Neural progenitor cell (in vitro differentiated cells): ENCODE measurements at regions not wholly inside any gene's neighbourhood (a gene's known extent, or its start where the extent isn't known, plus 50 kb on each side); places are given as distances from the start of the nearest gene placed in this dataset.

Experiments
- DNase-seq: peaks from one replicate; pipeline ENCODE4 v3.0.0-alpha.2; 2016; ENCODE audit warnings: low spot score
- H2AFZ ChIP-seq: fragments of 200-600 bp; sonication (generic); replicated peaks from 2 replicates; pipeline ENCODE4 v1.6.1; 2016; ENCODE audit warnings: antibody characterized with exemption
- H3F3A ChIP-seq: fragments of 200-600 bp; sonication (generic); 2 replicates; pipeline ENCODE4 v1.6.1; 2016; ENCODE audit warnings: antibody characterized with exemption, low read depth
- H3K27ac ChIP-seq: fragments of 200-600 bp; sonication (generic); 2 replicates; pipeline ENCODE4 v1.5.1; 2016; ENCODE audit warnings: mild to moderate bottlenecking
- H3K27me3 ChIP-seq: fragments of 200-600 bp; sonication (generic); 2 replicates; pipeline ENCODE4 v1.6.1; 2016; ENCODE audit warnings: mild to moderate bottlenecking, moderate library complexity
- H3K36me3 ChIP-seq: fragments of 200-600 bp; sonication (generic); 2 replicates; pipeline ENCODE4 v1.5.1; 2016
- H3K4me1 ChIP-seq: fragments of 200-600 bp; sonication (generic); 2 replicates; pipeline ENCODE4 v1.6.1; 2016; ENCODE audit warnings: mixed run types
- H3K4me2 ChIP-seq: fragments of 200-600 bp; sonication (generic); 2 replicates; pipeline ENCODE4 v1.6.1; 2016
- H3K4me3 ChIP-seq: fragments of 200-600 bp; sonication (generic); 2 replicates; pipeline ENCODE4 v1.5.1; 2016
- H3K79me2 ChIP-seq: fragments of 200-600 bp; sonication (generic); 2 replicates; pipeline ENCODE4 v1.6.1; 2016; ENCODE audit warnings: low read depth
- H3K9ac ChIP-seq: fragments of 200-600 bp; sonication (generic); 2 replicates; pipeline ENCODE4 v1.6.1; 2016
- H3K9me3 ChIP-seq: fragments of 200-600 bp; sonication (generic); 2 replicates; pipeline ENCODE4 v1.5.1; 2016; ENCODE audit warnings: low read depth
- H4K20me1 ChIP-seq: fragments of 200-600 bp; sonication (generic); 2 replicates; pipeline ENCODE4 v1.6.1; 2016; ENCODE audit warnings: low read depth
- H3K27ac Mint-ChIP-seq: 3 replicates; pipeline ENCODE4 v1.8.0; 2021; ENCODE audit warnings: mixed read lengths
- H3K27me3 Mint-ChIP-seq: 2 replicates; pipeline ENCODE4 v1.8.0; 2022; ENCODE audit warnings: low read depth, mild to moderate bottlenecking, inconsistent platforms, moderate library complexity, mixed read lengths; ENCODE audit not compliant: insufficient read depth
- H3K36me3 Mint-ChIP-seq: 3 replicates; pipeline ENCODE4 v1.8.0; 2021; ENCODE audit warnings: mixed read lengths
- H3K4me1 Mint-ChIP-seq: 3 replicates; pipeline ENCODE4 v1.8.0; 2021; ENCODE audit warnings: mixed read lengths
- H3K4me3 Mint-ChIP-seq: 3 replicates; pipeline ENCODE4 v1.8.0; 2021; ENCODE audit warnings: mild to moderate bottlenecking, moderate library complexity, mixed read lengths
- H3K9me3 Mint-ChIP-seq: 3 replicates; pipeline ENCODE4 v1.8.0; 2020; ENCODE audit warnings: mixed read lengths
- EZH2 ChIP-seq: fragments of 200-600 bp; sonication (generic); IDR thresholded peaks from 2 replicates; pipeline ENCODE4 v1.6.1; 2017; ENCODE audit warnings: antibody characterized with exemption, mild to moderate bottlenecking, moderate library complexity
- EZH2phosphoT487 ChIP-seq: fragments of 200-600 bp; sonication (generic); IDR thresholded peaks from 2 replicates; pipeline ENCODE4 v1.6.1; 2017; ENCODE audit warnings: antibody characterized with exemption
- TF ChIP-seq, protein P1 (sequence below): fragments of 200-600 bp; sonication (generic); IDR thresholded peaks from 2 replicates; pipeline ENCODE4 v1.5.1; 2017; ENCODE audit warnings: antibody characterized with exemption, mild to moderate bottlenecking

DNA sequence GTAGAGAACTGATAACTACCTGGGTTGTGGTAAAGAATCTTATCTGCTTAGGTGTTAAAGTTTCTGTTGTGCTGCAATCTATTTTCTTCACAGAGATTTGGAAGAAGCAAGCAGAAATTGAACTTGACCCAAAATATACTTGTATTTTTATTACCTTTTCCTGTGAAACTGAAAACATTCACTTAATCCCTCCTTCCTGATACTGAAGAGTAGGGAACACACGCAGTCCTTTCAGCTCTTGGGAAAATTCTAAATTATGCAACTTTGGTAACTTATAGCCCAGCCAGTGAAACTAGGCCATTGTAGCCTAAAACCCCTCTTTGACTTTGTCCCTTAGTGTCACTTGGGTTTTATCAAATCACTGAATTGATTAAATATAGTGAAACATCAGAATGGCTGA, 128.4 kb upstream of the MEIS1 start:
- H3K9me3 Mint-ChIP-seq, result peaks cover 10% of the 10 kb centered on the region
- no peaks in the 10 kb centered on the region for H3K36me3 Mint-ChIP-seq
- H3K4me3 ChIP-seq, result no peak overlapping the region
- H3K4me2 ChIP-seq, result no peak overlapping the region
- H3K79me2 ChIP-seq, result no peaks in the 10 kb centered on the region
- no peaks in the 10 kb centered on the region for H3K27me3 ChIP-seq
- H3K27ac Mint-ChIP-seq, result no peak overlapping the region
- no peaks in the 10 kb centered on the region for H4K20me1 ChIP-seq
- no peaks in the 10 kb centered on the region for H3K4me1 ChIP-seq
- DNase-seq, result no peak
- no peaks in the 10 kb centered on the region for H3K36me3 ChIP-seq
- no peak overlapping the region for H2AFZ ChIP-seq
- H3K4me3 Mint-ChIP-seq, result no peak overlapping the region
- H3K9me3 ChIP-seq, result peaks cover 2% of the 10 kb centered on the region
- H3K4me1 Mint-ChIP-seq, result peaks cover 22% of the 10 kb centered on the region
- TF ChIP-seq EZH2 (no peak), EZH2phosphoT487 (no peak)
- TF ChIP-seq, protein P1, sequence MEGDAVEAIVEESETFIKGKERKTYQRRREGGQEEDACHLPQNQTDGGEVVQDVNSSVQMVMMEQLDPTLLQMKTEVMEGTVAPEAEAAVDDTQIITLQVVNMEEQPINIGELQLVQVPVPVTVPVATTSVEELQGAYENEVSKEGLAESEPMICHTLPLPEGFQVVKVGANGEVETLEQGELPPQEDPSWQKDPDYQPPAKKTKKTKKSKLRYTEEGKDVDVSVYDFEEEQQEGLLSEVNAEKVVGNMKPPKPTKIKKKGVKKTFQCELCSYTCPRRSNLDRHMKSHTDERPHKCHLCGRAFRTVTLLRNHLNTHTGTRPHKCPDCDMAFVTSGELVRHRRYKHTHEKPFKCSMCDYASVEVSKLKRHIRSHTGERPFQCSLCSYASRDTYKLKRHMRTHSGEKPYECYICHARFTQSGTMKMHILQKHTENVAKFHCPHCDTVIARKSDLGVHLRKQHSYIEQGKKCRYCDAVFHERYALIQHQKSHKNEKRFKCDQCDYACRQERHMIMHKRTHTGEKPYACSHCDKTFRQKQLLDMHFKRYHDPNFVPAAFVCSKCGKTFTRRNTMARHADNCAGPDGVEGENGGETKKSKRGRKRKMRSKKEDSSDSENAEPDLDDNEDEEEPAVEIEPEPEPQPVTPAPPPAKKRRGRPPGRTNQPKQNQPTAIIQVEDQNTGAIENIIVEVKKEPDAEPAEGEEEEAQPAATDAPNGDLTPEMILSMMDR, result no peak
- H3K27me3 Mint-ChIP-seq, result peaks cover 2% of the 10 kb centered on the region
- no peaks in the 10 kb centered on the region for H3F3A ChIP-seq
- no peak overlapping the region for H3K27ac ChIP-seq
- H3K9ac ChIP-seq, result no peak overlapping the region

DNA sequence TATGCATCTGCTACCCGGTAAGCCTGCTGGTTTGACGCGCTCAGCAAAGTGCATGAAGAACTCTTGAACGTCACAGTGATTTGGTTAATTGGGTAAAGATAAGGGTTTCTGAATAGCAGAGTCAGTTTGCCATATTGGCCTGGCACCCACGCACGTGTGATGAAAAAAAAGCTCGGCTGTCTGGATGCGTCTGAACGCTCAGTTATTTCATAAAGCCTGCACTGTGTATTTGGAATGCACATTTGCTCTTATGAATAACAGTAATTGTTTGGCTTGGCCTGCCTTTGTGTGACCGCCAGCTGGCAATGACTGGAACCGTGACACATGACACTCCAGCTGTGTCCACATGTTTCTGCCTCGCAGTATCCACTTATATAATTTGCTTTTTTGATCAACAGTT, 129.2 kb upstream of the MEIS1 start:
- peaks cover 4% of the 10 kb centered on the region for H3K9me3 Mint-ChIP-seq
- no peaks in the 10 kb centered on the region for H3K9me3 ChIP-seq
- no peak overlapping the region for H3K4me3 Mint-ChIP-seq
- no peaks in the 10 kb centered on the region for H4K20me1 ChIP-seq
- H3K27ac ChIP-seq, result no peak overlapping the region
- peaks cover 22% of the 10 kb centered on the region for H3K4me1 Mint-ChIP-seq
- H3K4me1 ChIP-seq, result no peaks in the 10 kb centered on the region
- H3F3A ChIP-seq, result no peaks in the 10 kb centered on the region
- H3K79me2 ChIP-seq, result no peaks in the 10 kb centered on the region
- H3K27me3 ChIP-seq, result no peaks in the 10 kb centered on the region
- H2AFZ ChIP-seq, result no peak overlapping the region
- H3K27me3 Mint-ChIP-seq, result peaks cover 2% of the 10 kb centered on the region
- no peak for TF ChIP-seq EZH2
- H3K4me2 ChIP-seq, result no peak overlapping the region
- no peaks in the 10 kb centered on the region for H3K36me3 Mint-ChIP-seq
- H3K4me3 ChIP-seq, result no peak overlapping the region
- no peaks in the 10 kb centered on the region for H3K36me3 ChIP-seq
- no peak overlapping the region for H3K27ac Mint-ChIP-seq
- H3K9ac ChIP-seq, result no peak overlapping the region
- DNase-seq, result no peak

DNA sequence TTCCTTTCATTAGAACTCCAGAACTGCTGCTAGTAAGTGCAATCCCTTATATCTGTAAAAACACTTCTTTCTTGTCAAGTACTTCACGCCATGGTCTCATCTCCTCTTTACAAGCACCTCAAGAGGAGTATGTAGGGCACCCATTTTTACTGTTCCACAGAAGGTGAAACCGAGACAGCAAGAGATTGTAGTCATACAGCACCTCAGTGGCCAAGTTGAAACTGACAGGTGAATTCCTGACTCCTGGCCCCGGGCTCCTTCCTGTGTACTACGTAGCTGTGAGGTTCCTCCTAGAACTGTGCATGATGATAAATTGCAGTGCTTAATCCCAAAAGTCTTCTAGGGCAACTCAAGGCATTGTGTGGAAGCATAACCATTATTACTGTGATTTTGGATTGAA, 131.5 kb upstream of the MEIS1 start:
- Histone ChIP-seq H3K9me3 (no peaks in the 10 kb centered on the region), H3K27me3 (no peaks in the 10 kb centered on the region), H3K9ac (no peak overlapping the region), H3K79me2 (no peaks in the 10 kb centered on the region), H3K4me1 (no peaks in the 10 kb centered on the region), H2AFZ (no peak overlapping the region), H3K36me3 (no peaks in the 10 kb centered on the region), H3F3A (no peaks in the 10 kb centered on the region), H3K27ac (no peak overlapping the region), H3K4me2 (no peak overlapping the region), H4K20me1 (no peaks in the 10 kb centered on the region), H3K4me3 (no peak overlapping the region)
- peak overlapping the region; percentile 61 for H3K27ac Mint-ChIP-seq
- H3K4me1 Mint-ChIP-seq, result peaks cover 24% of the 10 kb centered on the region
- no peaks in the 10 kb centered on the region for H3K36me3 Mint-ChIP-seq
- H3K27me3 Mint-ChIP-seq, result peaks cover 5% of the 10 kb centered on the region
- H3K9me3 Mint-ChIP-seq, result peaks cover 2% of the 10 kb centered on the region
- H3K4me3 Mint-ChIP-seq, result no peak overlapping the region
- DNase-seq, result no peak
- TF ChIP-seq EZH2phosphoT487 (no peak), EZH2 (no peak)
- TF ChIP-seq, protein P1, result no peak

DNA sequence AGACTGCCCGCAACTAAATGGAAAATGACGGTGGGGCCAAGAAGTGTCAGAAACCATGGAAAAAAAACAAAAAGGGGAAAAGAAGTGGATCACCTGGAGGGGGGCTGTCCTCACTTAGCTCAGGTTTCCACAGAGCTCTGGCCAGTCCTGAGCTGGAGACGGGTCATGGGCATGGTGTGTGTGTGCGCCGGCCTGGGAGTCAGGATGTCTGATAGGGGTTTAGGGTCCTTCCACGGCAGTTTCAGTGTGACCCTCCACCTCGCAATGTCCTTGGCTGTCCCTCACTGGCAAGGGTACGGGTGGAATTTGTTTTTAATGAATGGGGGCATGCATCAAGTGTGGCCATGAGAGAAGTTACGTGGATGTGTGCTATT, 133.2 kb upstream of the MEIS1 start:
- Mint-ChIP-seq H3K27ac (peak overlapping the region; percentile 38), H3K9me3 (no peaks in the 10 kb centered on the region), H3K4me3 (no peak overlapping the region), H3K4me1 (peaks cover 17% of the 10 kb centered on the region), H3K27me3 (peaks cover 5% of the 10 kb centered on the region), H3K36me3 (no peaks in the 10 kb centered on the region)
- no peak overlapping the region for H3K4me3 ChIP-seq
- H3K9ac ChIP-seq, result no peak overlapping the region
- H3F3A ChIP-seq, result no peaks in the 10 kb centered on the region
- no peaks in the 10 kb centered on the region for H3K27me3 ChIP-seq
- TF ChIP-seq, protein P1, result no peak
- TF ChIP-seq EZH2 (no peak), EZH2phosphoT487 (no peak)
- no peak overlapping the region for H2AFZ ChIP-seq
- no peaks in the 10 kb centered on the region for H3K36me3 ChIP-seq
- H3K4me2 ChIP-seq, result no peak overlapping the region
- no peak for DNase-seq
- no peaks in the 10 kb centered on the region for H3K4me1 ChIP-seq
- no peaks in the 10 kb centered on the region for H3K79me2 ChIP-seq
- H3K27ac ChIP-seq, result no peak overlapping the region
- no peaks in the 10 kb centered on the region for H4K20me1 ChIP-seq
- no peaks in the 10 kb centered on the region for H3K9me3 ChIP-seq
